Caco-2 (cell line): ENCODE measurements at regions not wholly inside any gene's neighbourhood (a gene's known extent, or its start where the extent isn't known, plus 50 kb on each side); places are given as distances from the start of the nearest gene placed in this dataset.

ENCODE experiments used
- BruUV-seq: library from RNA; stranded (reverse); fragments of 400-500 nt; replicated peaks from 2 replicates; lab custom pipeline; 2021; lab: Mats Ljungman, UMichigan
- CTCF ChIA-PET: fragments of 300-600 bp; sonication (Branson Sonifier 250); formaldehyde crosslinking; loops from one replicate; lab custom pipeline; 2022; ENCODE audit warnings: antibody characterized with exemption; lab: Charles Lee
- POLR2A ChIA-PET: fragments of 300-600 bp; sonication (Branson Sonifier 250); formaldehyde crosslinking; loops from one replicate; lab custom pipeline; 2022; ENCODE audit warnings: antibody characterized with exemption; lab: Charles Lee
- DNase-seq, 2 experiments: peaks; one replicate each; pipeline versions ENCODE4 v3.0.0 to v3.0.0-alpha.2; 2020 to 2022
- H3K27me3 ChIP-seq: replicated peaks from 2 replicates; pipeline ENCODE4 v1.6.0; 2011; ENCODE audit warnings: low read length; ENCODE audit not compliant: control insufficient read depth, insufficient read depth
- H3K36me3 ChIP-seq: 2 replicates; pipeline ENCODE4 v1.5.1; 2011; ENCODE audit warnings: low read length; ENCODE audit not compliant: control insufficient read depth, insufficient read depth
- H3K4me1 ChIP-seq: fragments of 250-450 bp; sonication (Bioruptor Pico); 2 replicates; pipeline ENCODE4 v1.5.1; 2020; ENCODE audit warnings: mild to moderate bottlenecking
- H3K4me3 ChIP-seq: 2 replicates; pipeline ENCODE4 v1.5.1; 2011; ENCODE audit warnings: low read depth, mild to moderate bottlenecking, control low read depth, low read length
- H3K9me3 ChIP-seq: fragments of 250-450 bp; sonication (Bioruptor Pico); 2 replicates; pipeline ENCODE4 v1.5.1; 2020; ENCODE audit warnings: mild to moderate bottlenecking, moderate library complexity
- H3K27ac Mint-ChIP-seq: one replicate; pipeline ENCODE4 v1.8.0; 2022; ENCODE audit warnings: mixed read lengths; ENCODE audit not compliant: unreplicated experiment
- H3K27me3 Mint-ChIP-seq: one replicate; pipeline ENCODE4 v1.8.0; 2022; ENCODE audit warnings: mixed read lengths; ENCODE audit not compliant: insufficient read depth, unreplicated experiment
- H3K36me3 Mint-ChIP-seq: one replicate; pipeline ENCODE4 v1.8.0; 2022; ENCODE audit warnings: mild to moderate bottlenecking, mixed read lengths; ENCODE audit not compliant: insufficient read depth, unreplicated experiment
- H3K4me1 Mint-ChIP-seq: one replicate; pipeline ENCODE4 v1.8.0; 2022; ENCODE audit warnings: low read depth, mixed read lengths; ENCODE audit not compliant: unreplicated experiment
- H3K4me3 Mint-ChIP-seq: one replicate; pipeline ENCODE4 v1.8.0; 2022; ENCODE audit warnings: mild to moderate bottlenecking, moderate library complexity, mixed read lengths; ENCODE audit not compliant: unreplicated experiment
- H3K9me3 Mint-ChIP-seq: one replicate; pipeline ENCODE4 v1.8.0; 2022; ENCODE audit warnings: mixed read lengths; ENCODE audit not compliant: unreplicated experiment
- CTCF ChIP-seq, 2 experiments: fragments of 200-600 bp in 1 of 2; IDR thresholded peaks; 1 replicate in 1 of 2; 2 replicates in 1 of 2; pipeline versions ENCODE4 v1.5.1 to v1.8.0; 2011 to 2022; ENCODE audit warnings: antibody characterized with exemption in 1 of 2, control low read depth in 1 of 2, inconsistent platforms in 1 of 2, low read depth in 1 of 2, low read length in 1 of 2, mild to moderate bottlenecking in 1 of 2, moderate library complexity in 1 of 2; ENCODE audit not compliant: insufficient read depth in 1 of 2, severe bottlenecking in 1 of 2, unreplicated experiment in 1 of 2
- intact Hi-C: fragments of 100-400 bp; cut with micrococcal nuclease; formaldehyde crosslinking; loops from one replicate; pipeline ENCODE4 v1.10.0; 2022; ENCODE audit not compliant: unreplicated experiment

- no peak overlapping the region for H3K4me3 ChIP-seq
- H3K27me3 Mint-ChIP-seq = no peaks in the 10 kb centered on the region
- H3K4me1 ChIP-seq = no peaks in the 10 kb centered on the region
- BruUV-seq = no TSS peak
- no peak for DNase-seq
- no peak overlapping the region for H3K27ac Mint-ChIP-seq
- TF ChIP-seq CTCF (IDR thresholded peaks at IDR 0.05; ENCODE audit: insufficient read depth in 1 of 2, low read depth in 1 of 2, low read length in 1 of 2, severe bottlenecking in 1 of 2, unreplicated experiment in 1 of 2) = no peak
- no peaks in the 10 kb centered on the region for H3K27me3 ChIP-seq
- no peaks in the 10 kb centered on the region for H3K9me3 ChIP-seq
- no peaks in the 10 kb centered on the region for H3K4me1 Mint-ChIP-seq
- intact Hi-C loops = no loop called here
- no peak overlapping the region for H3K4me3 Mint-ChIP-seq
- POLR2A ChIA-PET = no interaction called here
- no peaks in the 10 kb centered on the region for H3K36me3 ChIP-seq
- no peaks in the 10 kb centered on the region for H3K36me3 Mint-ChIP-seq
- CTCF ChIA-PET = no interaction called here
- H3K9me3 Mint-ChIP-seq = peaks cover 9% of the 10 kb centered on the region
Measured at GRCh38 chr2:9126540-9126939, 80.1 kb upstream of the ASAP2 start.

DNA sequence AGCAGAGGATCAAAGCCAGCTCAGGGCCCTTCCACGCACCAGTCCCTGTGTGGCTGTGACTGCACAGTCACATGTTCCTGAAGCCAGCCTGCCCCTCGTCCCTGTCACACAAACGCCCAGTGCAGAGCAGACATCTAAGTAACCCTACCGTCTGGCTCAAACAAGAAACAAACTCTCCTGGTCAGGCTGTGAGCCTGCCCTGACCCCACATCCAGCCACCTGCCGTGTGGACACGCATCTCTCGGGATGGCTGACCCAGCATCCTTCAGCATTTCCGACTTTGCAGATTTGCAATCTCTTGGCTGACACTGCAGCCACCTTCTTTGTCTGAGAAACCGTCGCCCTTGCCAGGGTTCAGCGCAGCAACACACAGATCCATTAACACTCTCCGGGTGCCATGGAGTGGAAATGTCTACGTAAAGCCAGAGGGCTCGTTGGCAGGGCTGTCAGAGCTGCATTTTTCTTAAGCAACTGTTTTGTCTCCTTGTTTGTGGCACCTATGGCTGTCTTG, 82.3 kb upstream of the ASAP2 start:
- no peaks in the 10 kb centered on the region for H3K4me1 Mint-ChIP-seq
- CTCF ChIA-PET = no interaction called here
- H3K27me3 ChIP-seq = no peaks in the 10 kb centered on the region

DNA sequence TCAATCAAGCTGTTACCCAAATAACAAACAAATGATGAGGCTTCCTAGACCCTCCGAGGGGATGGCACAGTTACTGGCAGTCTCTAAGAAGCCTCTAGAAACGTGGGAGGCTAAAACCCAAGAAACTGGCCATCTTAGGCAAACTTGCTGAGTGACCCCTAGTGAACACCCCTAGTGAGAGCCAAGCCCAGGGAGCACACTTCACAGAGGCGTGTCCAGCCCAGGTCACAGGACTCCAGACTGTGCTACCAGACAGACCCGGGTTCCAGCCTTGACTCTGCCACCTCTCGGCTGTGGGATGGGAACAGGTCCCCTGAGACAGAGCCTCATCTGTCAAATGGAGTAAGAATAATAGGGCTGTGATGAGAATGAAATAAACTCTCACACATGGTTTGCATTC, 83.5 kb upstream of the ASAP2 start:
- H3K4me1 Mint-ChIP-seq = no peaks in the 10 kb centered on the region
- intact Hi-C loops = no loop called here
- Histone ChIP-seq H3K4me3 (no peak overlapping the region), H3K27me3 (no peaks in the 10 kb centered on the region), H3K36me3 (no peaks in the 10 kb centered on the region), H3K9me3 (no peaks in the 10 kb centered on the region), H3K4me1 (no peaks in the 10 kb centered on the region)
- H3K9me3 Mint-ChIP-seq = peaks cover 9% of the 10 kb centered on the region
- POLR2A ChIA-PET = no interaction called here
- no peak overlapping the region for H3K4me3 Mint-ChIP-seq
- CTCF ChIA-PET = no interaction called here
- BruUV-seq = no TSS peak
- no peak for TF ChIP-seq CTCF (IDR thresholded peaks at IDR 0.05; ENCODE audit: insufficient read depth in 1 of 2, low read depth in 1 of 2, low read length in 1 of 2, severe bottlenecking in 1 of 2, unreplicated experiment in 1 of 2)
- no peaks in the 10 kb centered on the region for H3K36me3 Mint-ChIP-seq
- no peak overlapping the region for H3K27ac Mint-ChIP-seq
- H3K27me3 Mint-ChIP-seq = no peaks in the 10 kb centered on the region
- no peak for DNase-seq

More for the DNA sequence above, 82.3 kb upstream of the ASAP2 start:
- POLR2A ChIA-PET = no interaction called here
- DNase-seq = no peak
- intact Hi-C loops = no loop called here
- Mint-ChIP-seq H3K36me3 (no peaks in the 10 kb centered on the region), H3K9me3 (peaks cover 9% of the 10 kb centered on the region), H3K27ac (no peak overlapping the region), H3K4me3 (no peak overlapping the region), H3K27me3 (no peaks in the 10 kb centered on the region)
- Histone ChIP-seq H3K4me3 (no peak overlapping the region), H3K4me1 (no peaks in the 10 kb centered on the region), H3K36me3 (no peaks in the 10 kb centered on the region), H3K9me3 (no peaks in the 10 kb centered on the region)
- BruUV-seq = no TSS peak
- TF ChIP-seq CTCF (IDR thresholded peaks at IDR 0.05; ENCODE audit: insufficient read depth in 1 of 2, low read depth in 1 of 2, low read length in 1 of 2, severe bottlenecking in 1 of 2, unreplicated experiment in 1 of 2) = no peak
